ENCODE measurements at regions not wholly inside any gene's neighbourhood (a gene's known extent, or its start where the extent isn't known, plus 50 kb on each side); places are given as distances from the start of the nearest gene placed in this dataset.

DNA sequence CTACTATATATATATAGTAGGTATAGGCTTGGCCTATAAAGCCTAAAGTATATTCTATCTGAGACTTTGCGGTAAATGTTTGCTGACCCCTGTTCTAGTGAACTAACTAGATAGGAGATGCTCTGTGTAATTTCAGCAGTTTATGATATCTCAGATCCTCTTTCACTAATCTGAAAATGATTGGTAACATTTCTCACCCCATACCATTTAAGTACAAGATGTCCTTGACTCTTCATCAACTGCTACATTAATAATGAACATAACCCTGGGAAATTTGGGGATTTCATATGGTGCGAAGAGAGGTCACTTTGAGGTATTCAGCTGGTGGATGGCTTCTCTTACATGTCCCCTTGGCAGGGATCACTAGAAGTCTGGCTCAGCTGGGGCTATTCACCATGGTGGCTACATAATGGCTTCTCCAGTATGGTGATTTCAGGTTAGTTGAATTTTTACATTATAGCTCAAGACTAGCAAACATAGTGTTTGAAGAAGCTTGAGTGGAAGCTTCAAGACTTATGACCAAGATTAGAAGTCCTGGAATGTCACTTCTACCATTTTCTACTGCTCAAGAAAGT lies 103.6 kb upstream of the MYCBP2 start:
- no peak overlapping the region for H3K4me3 ChIP-seq (ENCODE audit: low read depth, low read length)
- H3K36me3 ChIP-seq (ENCODE audit: control insufficient read depth, insufficient read depth, low read length), result no peaks in the 10 kb centered on the region
- no peaks in the 10 kb centered on the region for H3K4me1 ChIP-seq (ENCODE audit: control insufficient read depth, insufficient read depth, low read length)
- H3K27me3 ChIP-seq (ENCODE audit: control insufficient read depth, insufficient read depth, low read length), result no peaks in the 10 kb centered on the region
- no peaks in the 10 kb centered on the region for H3K9me3 ChIP-seq (ENCODE audit: control insufficient read depth, insufficient read depth, low read length)
- no peak overlapping the region for H3K27ac ChIP-seq (ENCODE audit: low read depth, low read length)
- no peak for DNase-seq (ENCODE audit: low read depth in 4 of 6, low spot score in 6 of 6)
- WGBS (ENCODE audit: insufficient coverage), result no CpG with 5 or more reads among the region's 2 CpGs

- H3K36me3 ChIP-seq (ENCODE audit: control insufficient read depth, insufficient read depth, low read length), result no peaks in the 10 kb centered on the region
- no peak for DNase-seq (ENCODE audit: low read depth in 4 of 6, low spot score in 6 of 6)
- 100% methylated on average over 2 of the region's 8 CpGs for WGBS (ENCODE audit: insufficient coverage)
- H3K4me1 ChIP-seq (ENCODE audit: control insufficient read depth, insufficient read depth, low read length), result no peaks in the 10 kb centered on the region
- H3K9me3 ChIP-seq (ENCODE audit: control insufficient read depth, insufficient read depth, low read length), result no peaks in the 10 kb centered on the region
- H3K4me3 ChIP-seq (ENCODE audit: low read depth, low read length), result no peak overlapping the region
- no peak overlapping the region for H3K27ac ChIP-seq (ENCODE audit: low read depth, low read length)
- H3K27me3 ChIP-seq (ENCODE audit: control insufficient read depth, insufficient read depth, low read length), result no peaks in the 10 kb centered on the region
These were observed 102.6 kb upstream of the MYCBP2 start for GRCh38 chr13:77429320-77430142.

GRCh38 chr13:77425705-77426104 lies 98.8 kb upstream of the MYCBP2 start:
- WGBS (ENCODE audit: insufficient coverage), result 90% methylated on average over 2 of the region's 5 CpGs
- Histone ChIP-seq H3K36me3 (ENCODE audit: control insufficient read depth, insufficient read depth, low read length) (no peaks in the 10 kb centered on the region), H3K9me3 (ENCODE audit: control insufficient read depth, insufficient read depth, low read length) (no peaks in the 10 kb centered on the region), H3K4me1 (ENCODE audit: control insufficient read depth, insufficient read depth, low read length) (no peaks in the 10 kb centered on the region), H3K27me3 (ENCODE audit: control insufficient read depth, insufficient read depth, low read length) (no peaks in the 10 kb centered on the region), H3K27ac (ENCODE audit: low read depth, low read length) (no peak overlapping the region), H3K4me3 (ENCODE audit: low read depth, low read length) (no peak overlapping the region)
- no peak for DNase-seq (ENCODE audit: low read depth in 4 of 6, low spot score in 6 of 6)

GRCh38 chr13:77423296-77423695 lies 96.4 kb upstream of the MYCBP2 start:
- no peaks in the 10 kb centered on the region for H3K36me3 ChIP-seq (ENCODE audit: control insufficient read depth, insufficient read depth, low read length)
- no peaks in the 10 kb centered on the region for H3K9me3 ChIP-seq (ENCODE audit: control insufficient read depth, insufficient read depth, low read length)
- no peaks in the 10 kb centered on the region for H3K4me1 ChIP-seq (ENCODE audit: control insufficient read depth, insufficient read depth, low read length)
- no peak overlapping the region for H3K27ac ChIP-seq (ENCODE audit: low read depth, low read length)
- H3K4me3 ChIP-seq (ENCODE audit: low read depth, low read length), result no peak overlapping the region
- WGBS (ENCODE audit: insufficient coverage), result 88% methylated on average over 4 of the region's 4 CpGs
- no peaks in the 10 kb centered on the region for H3K27me3 ChIP-seq (ENCODE audit: control insufficient read depth, insufficient read depth, low read length)
- no peak for DNase-seq (ENCODE audit: low read depth in 4 of 6, low spot score in 6 of 6)

DNA sequence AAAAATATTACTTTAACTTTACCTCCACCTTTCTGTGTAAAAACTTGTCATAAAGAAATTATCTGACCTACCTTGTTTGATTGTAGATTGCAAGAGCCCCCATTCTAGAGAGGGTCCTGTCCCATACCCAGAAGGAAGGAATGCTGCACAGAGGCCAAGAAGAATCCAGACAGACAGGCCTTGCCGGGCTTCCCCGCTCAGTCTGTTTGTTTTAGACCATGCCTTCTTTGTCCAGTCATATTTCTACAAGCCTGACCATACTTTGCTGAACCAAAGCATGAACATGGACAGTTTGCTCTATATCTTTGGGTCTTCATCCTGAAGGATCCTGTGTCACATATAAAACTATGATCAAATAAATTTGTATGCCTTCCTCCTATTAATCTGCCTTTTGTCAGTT lies 95.8 kb upstream of the MYCBP2 start:
- Histone ChIP-seq H3K4me3 (ENCODE audit: low read depth, low read length) (no peak overlapping the region), H3K27ac (ENCODE audit: low read depth, low read length) (no peak overlapping the region), H3K27me3 (ENCODE audit: control insufficient read depth, insufficient read depth, low read length) (no peaks in the 10 kb centered on the region), H3K9me3 (ENCODE audit: control insufficient read depth, insufficient read depth, low read length) (no peaks in the 10 kb centered on the region), H3K4me1 (ENCODE audit: control insufficient read depth, insufficient read depth, low read length) (no peaks in the 10 kb centered on the region), H3K36me3 (ENCODE audit: control insufficient read depth, insufficient read depth, low read length) (no peaks in the 10 kb centered on the region)
- WGBS (ENCODE audit: insufficient coverage), result 86% methylated on average over 2 of the region's 2 CpGs
- no peak for DNase-seq (ENCODE audit: low read depth in 4 of 6, low spot score in 6 of 6)

GRCh38 chr13:77417897-77418296 lies 91.0 kb upstream of the MYCBP2 start:
- H3K9me3 ChIP-seq (ENCODE audit: control insufficient read depth, insufficient read depth, low read length), result no peaks in the 10 kb centered on the region
- WGBS (ENCODE audit: insufficient coverage), result no CpG with 5 or more reads among the region's 4 CpGs
- H3K27ac ChIP-seq (ENCODE audit: low read depth, low read length), result no peak overlapping the region
- DNase-seq (ENCODE audit: low read depth in 4 of 6, low spot score in 6 of 6), result no peak
- H3K36me3 ChIP-seq (ENCODE audit: control insufficient read depth, insufficient read depth, low read length), result no peaks in the 10 kb centered on the region
- no peaks in the 10 kb centered on the region for H3K4me1 ChIP-seq (ENCODE audit: control insufficient read depth, insufficient read depth, low read length)
- no peak overlapping the region for H3K4me3 ChIP-seq (ENCODE audit: low read depth, low read length)
- no peaks in the 10 kb centered on the region for H3K27me3 ChIP-seq (ENCODE audit: control insufficient read depth, insufficient read depth, low read length)

GRCh38 chr13:77416666-77417212 lies 89.8 kb upstream of the MYCBP2 start:
- H3K27me3 ChIP-seq (ENCODE audit: control insufficient read depth, insufficient read depth, low read length), result no peaks in the 10 kb centered on the region
- WGBS (ENCODE audit: insufficient coverage), result no CpG with 5 or more reads among the region's 6 CpGs
- no peaks in the 10 kb centered on the region for H3K36me3 ChIP-seq (ENCODE audit: control insufficient read depth, insufficient read depth, low read length)
- H3K27ac ChIP-seq (ENCODE audit: low read depth, low read length), result no peak overlapping the region
- H3K4me3 ChIP-seq (ENCODE audit: low read depth, low read length), result no peak overlapping the region
- no peaks in the 10 kb centered on the region for H3K4me1 ChIP-seq (ENCODE audit: control insufficient read depth, insufficient read depth, low read length)
- no peaks in the 10 kb centered on the region for H3K9me3 ChIP-seq (ENCODE audit: control insufficient read depth, insufficient read depth, low read length)
- peak in 1 of 6 donors; percentile 10 for DNase-seq (ENCODE audit: low read depth in 4 of 6, low spot score in 6 of 6)

GRCh38 chr13:77415253-77416071 lies 88.6 kb upstream of the MYCBP2 start:
- no peak overlapping the region for H3K27ac ChIP-seq (ENCODE audit: low read depth, low read length)
- WGBS (ENCODE audit: insufficient coverage), result 60% methylated on average over 1 of the region's 1 CpG
- H3K4me3 ChIP-seq (ENCODE audit: low read depth, low read length), result no peak overlapping the region
- H3K9me3 ChIP-seq (ENCODE audit: control insufficient read depth, insufficient read depth, low read length), result no peaks in the 10 kb centered on the region
- DNase-seq (ENCODE audit: low read depth in 4 of 6, low spot score in 6 of 6), result no peak
- H3K27me3 ChIP-seq (ENCODE audit: control insufficient read depth, insufficient read depth, low read length), result no peaks in the 10 kb centered on the region
- H3K36me3 ChIP-seq (ENCODE audit: control insufficient read depth, insufficient read depth, low read length), result no peaks in the 10 kb centered on the region
- H3K4me1 ChIP-seq (ENCODE audit: control insufficient read depth, insufficient read depth, low read length), result no peaks in the 10 kb centered on the region

DNA sequence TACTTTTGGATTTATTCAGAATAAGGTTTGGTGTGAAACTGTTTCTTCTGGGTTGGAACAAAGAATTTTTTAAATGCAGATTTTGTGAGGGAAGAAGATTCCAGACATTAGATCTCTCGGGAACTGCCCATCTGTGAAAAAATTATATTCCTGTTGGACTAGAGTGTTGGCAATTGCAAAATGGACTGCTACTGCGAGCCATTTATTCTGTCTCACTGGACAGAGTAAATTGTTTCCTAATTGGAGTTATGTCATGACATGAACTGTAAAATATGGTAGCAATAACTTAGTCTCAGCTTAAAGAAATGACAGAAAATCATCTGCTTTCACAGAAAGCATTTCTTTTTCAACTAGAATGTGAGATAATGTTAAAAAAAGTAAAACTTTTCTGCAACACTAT lies 86.0 kb upstream of the MYCBP2 start:
- 100% methylated on average over 1 of the region's 2 CpGs for WGBS (ENCODE audit: insufficient coverage)
- Histone ChIP-seq H3K36me3 (ENCODE audit: control insufficient read depth, insufficient read depth, low read length) (no peaks in the 10 kb centered on the region), H3K27ac (ENCODE audit: low read depth, low read length) (no peak overlapping the region), H3K9me3 (ENCODE audit: control insufficient read depth, insufficient read depth, low read length) (no peaks in the 10 kb centered on the region), H3K4me3 (ENCODE audit: low read depth, low read length) (no peak overlapping the region), H3K4me1 (ENCODE audit: control insufficient read depth, insufficient read depth, low read length) (no peaks in the 10 kb centered on the region), H3K27me3 (ENCODE audit: control insufficient read depth, insufficient read depth, low read length) (no peaks in the 10 kb centered on the region)
- DNase-seq (ENCODE audit: low read depth in 4 of 6, low spot score in 6 of 6), result peak in 1 of 6 donors; percentile 43
